ENCODE measurements at regions not wholly inside any gene's neighbourhood (a gene's known extent, or its start where the extent isn't known, plus 50 kb on each side); places are given as distances from the start of the nearest gene placed in this dataset.

- no peak for DNase-seq (ENCODE audit: low spot score)
- TF ChIP-seq CTCF (IDR thresholded peaks at IDR 0.05; ENCODE audit: extremely low read depth, missing control alignments), result no peak
Observed at GRCh38 chr1:214923278-214923915, 159.1 kb upstream of the KCNK2 start.

GRCh38 chr1:214927796-214928195, 154.7 kb upstream of the KCNK2 start:
- TF ChIP-seq CTCF (IDR thresholded peaks at IDR 0.05; ENCODE audit: extremely low read depth, missing control alignments), result no peak

GRCh38 chr1:214928574-214928973, 154.0 kb upstream of the KCNK2 start:
- DNase-seq (ENCODE audit: low spot score), result no peak

More at GRCh38 chr1:214927796-214928195, 154.7 kb upstream of the KCNK2 start:
- no peak for DNase-seq (ENCODE audit: low spot score)

GRCh38 chr1:214933375-214933774, 149.2 kb upstream of the KCNK2 start:
- no peak for DNase-seq (ENCODE audit: low spot score)
- no peak for TF ChIP-seq CTCF (IDR thresholded peaks at IDR 0.05; ENCODE audit: extremely low read depth, missing control alignments)

More at GRCh38 chr1:214928574-214928973, 154.0 kb upstream of the KCNK2 start:
- no peak for TF ChIP-seq CTCF (IDR thresholded peaks at IDR 0.05; ENCODE audit: extremely low read depth, missing control alignments)

GRCh38 chr1:214934045-214934444, 148.5 kb upstream of the KCNK2 start:
- DNase-seq (ENCODE audit: low spot score), result no peak
- TF ChIP-seq CTCF (IDR thresholded peaks at IDR 0.05; ENCODE audit: extremely low read depth, missing control alignments), result no peak

- TF ChIP-seq CTCF (IDR thresholded peaks at IDR 0.05; ENCODE audit: extremely low read depth, missing control alignments), result no peak
- no peak for DNase-seq (ENCODE audit: low spot score)
Observed at GRCh38 chr1:214935258-214935657, 147.3 kb upstream of the KCNK2 start.

GRCh38 chr1:214939180-214939579, 143.4 kb upstream of the KCNK2 start:
- TF ChIP-seq CTCF (IDR thresholded peaks at IDR 0.05; ENCODE audit: extremely low read depth, missing control alignments), result no peak
- DNase-seq (ENCODE audit: low spot score), result no peak

Measured in GM20000 (cell line).